Aorta (tissue), 5 donors: ENCODE measurements at regions not wholly inside any gene's neighbourhood (a gene's known extent, or its start where the extent isn't known, plus 50 kb on each side); places are given as distances from the start of the nearest gene placed in this dataset.
A peak's percentile ranks its signal among the peaks of the same experiment; 100 is the strongest.
"Not testable (repeated sequence)": the region's sequence is repeated elsewhere in the genome, so short reads cannot be mapped to it uniquely, and the experiment has no call there.

ENCODE experiments used
- ATAC-seq: fragments of 200-7000 bp; cut with Tn5 transposase; one replicate; pipeline ENCODE4 v1.9.1; 2022; ENCODE audit warnings: moderate library complexity; ENCODE audit not compliant: low FRiP score
- DNase-seq, 2 donors: peaks; one replicate each; pipeline ENCODE4 v3.0.0-alpha.2; 2020
- H3K27ac ChIP-seq, 2 donors: one replicate each; pipeline ENCODE4 v1.5.1; 2013; ENCODE audit warnings: low read length in 2 of 2, mild to moderate bottlenecking in 2 of 2, moderate library complexity in 2 of 2, control low read depth in 1 of 2, inconsistent platforms in 1 of 2, low read depth in 1 of 2
- H3K27me3 ChIP-seq, 2 donors: one replicate each; pipeline ENCODE4 v1.6.1; 2013; ENCODE audit warnings: control low read depth in 1 of 2, low read length in 1 of 2, mild to moderate bottlenecking in 1 of 2, moderate library complexity in 1 of 2; ENCODE audit not compliant: insufficient read depth in 2 of 2, control insufficient read depth in 1 of 2
- H3K36me3 ChIP-seq, 2 donors: one replicate each; pipeline ENCODE4 v1.6.1; 2013; ENCODE audit warnings: control low read depth in 1 of 2, low read length in 1 of 2, mild to moderate bottlenecking in 1 of 2; ENCODE audit not compliant: insufficient read depth in 2 of 2, control insufficient read depth in 1 of 2
- H3K4me1 ChIP-seq, 2 donors: one replicate each; pipeline ENCODE4 v1.6.1; 2013; ENCODE audit warnings: low read length in 2 of 2, control low read depth in 1 of 2, mild to moderate bottlenecking in 1 of 2, moderate library complexity in 1 of 2; ENCODE audit not compliant: insufficient read depth in 2 of 2, control insufficient read depth in 1 of 2
- H3K4me3 ChIP-seq, 2 donors: one replicate each; pipeline ENCODE4 v1.5.1; 2013; ENCODE audit warnings: low read length in 2 of 2, control low read depth in 1 of 2, mild to moderate bottlenecking in 1 of 2
- H3K9me3 ChIP-seq: one replicate; pipeline ENCODE4 v1.6.1; 2013; ENCODE audit warnings: mild to moderate bottlenecking, low read length; ENCODE audit not compliant: control insufficient read depth
- WGBS, 2 donors: extraction: QIAGEN DNeasy Blood & Tissue Kit; methylation state at CpG; one replicate each; pipeline ENCODE4 v1.1.7; 2013; 5-methylcytosine and 5-hydroxymethylcytosine counted together
- intact Hi-C, 2 donors: fragments of 100-400 bp; cut with DNase I; formaldehyde crosslinking; loops; one replicate each; pipeline versions ENCODE4 v1.14.2 to v1.15.0; 2022
- donor health status: healthy with polysubstance abuse.
- donor health status: Bipolar disorder and iron deficiency.
- donor health status: DM: no; HTN: no; CAD: no.
- donor health status: DM: no; HTN: no; CAD: no.
- donor health status: DM: yes; HTN: yes; CAD: no.

DNA sequence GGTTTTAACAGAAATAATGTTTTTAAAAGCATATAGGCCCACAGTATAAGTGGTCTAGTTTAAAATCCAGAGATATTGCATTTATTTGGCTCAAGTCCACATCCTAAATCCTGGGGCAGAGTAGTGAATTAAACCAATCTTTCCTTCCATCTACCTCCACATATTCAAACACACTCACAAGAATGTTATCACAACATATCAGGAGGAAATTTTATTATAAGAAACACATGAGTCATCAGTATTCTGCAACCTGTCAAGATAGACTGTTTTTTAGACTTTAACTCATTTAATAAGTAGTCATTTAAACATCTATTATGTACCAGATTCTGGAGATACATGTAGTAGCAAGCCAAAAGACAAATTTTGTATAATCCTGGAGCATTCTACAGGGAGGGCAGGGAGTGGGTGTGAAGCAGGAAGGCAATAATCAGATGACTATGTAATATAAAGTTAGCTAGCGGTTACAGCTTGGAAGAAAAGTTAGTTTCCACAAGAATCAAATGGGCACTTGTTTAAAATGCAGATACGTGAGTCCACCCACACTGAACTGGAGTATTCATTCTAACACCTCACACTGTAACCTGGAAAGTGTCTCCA, 187.3 kb upstream of the PIK3R1 start:
- H3K27me3 ChIP-seq = no peaks in the 10 kb centered on the region
- 11 to 21% methylated on average over 2 of the region's 2 CpGs for WGBS, 2 donors
- H3K4me3 ChIP-seq = no peak overlapping the region
- no peaks in the 10 kb centered on the region for H3K36me3 ChIP-seq
- H3K4me1 ChIP-seq = peaks cover 7 to 8% of the 10 kb centered on the region in 2 donors
- intact Hi-C loops = loop anchor here in 1 of 2 donors (5.0 kb wide), 1 partner anchor 86 kb away; no protein-coding TSS in a partner anchor
- ATAC-seq (no peak), DNase-seq (no peak)
- no peaks in the 10 kb centered on the region for H3K9me3 ChIP-seq
- peak overlapping the region; percentile 40 to 67 for H3K27ac ChIP-seq

DNA sequence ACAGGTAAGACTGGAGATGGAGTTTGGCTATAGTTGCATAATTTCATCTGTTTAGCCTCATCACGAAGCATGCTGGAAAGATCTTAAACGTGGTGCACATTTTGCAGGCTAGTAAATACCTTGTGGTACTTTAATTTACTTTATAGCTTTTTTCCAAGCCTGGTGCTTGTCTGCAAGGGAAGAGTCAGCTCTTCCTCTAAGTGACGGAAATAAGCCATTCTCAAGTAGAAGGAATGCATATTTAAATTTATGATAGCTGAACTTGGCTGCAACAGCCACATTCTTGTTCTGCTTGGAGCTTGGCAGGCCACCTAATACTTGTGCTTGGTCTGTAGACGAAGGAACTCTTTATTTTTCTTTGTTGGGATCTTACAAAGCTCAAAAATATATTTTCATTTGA, 188.0 kb upstream of the PIK3R1 start:
- no peaks in the 10 kb centered on the region for H3K36me3 ChIP-seq
- H3K4me3 ChIP-seq = no peak overlapping the region
- no peaks in the 10 kb centered on the region for H3K9me3 ChIP-seq
- intact Hi-C loops = loop anchor here in 1 of 2 donors (5.0 kb wide), 1 partner anchor 85 kb away; no protein-coding TSS in a partner anchor
- H3K27ac ChIP-seq = peak overlapping the region in 1 of 2 donors; percentile 67
- ATAC-seq = peak; percentile 75
- peaks cover 5 to 8% of the 10 kb centered on the region in 2 donors for H3K4me1 ChIP-seq
- H3K27me3 ChIP-seq = no peaks in the 10 kb centered on the region
- DNase-seq = peak in 1 of 2 donors; percentile 54
- WGBS, 2 donors = 2 to 4% methylated on average over 4 of the region's 4 CpGs

DNA sequence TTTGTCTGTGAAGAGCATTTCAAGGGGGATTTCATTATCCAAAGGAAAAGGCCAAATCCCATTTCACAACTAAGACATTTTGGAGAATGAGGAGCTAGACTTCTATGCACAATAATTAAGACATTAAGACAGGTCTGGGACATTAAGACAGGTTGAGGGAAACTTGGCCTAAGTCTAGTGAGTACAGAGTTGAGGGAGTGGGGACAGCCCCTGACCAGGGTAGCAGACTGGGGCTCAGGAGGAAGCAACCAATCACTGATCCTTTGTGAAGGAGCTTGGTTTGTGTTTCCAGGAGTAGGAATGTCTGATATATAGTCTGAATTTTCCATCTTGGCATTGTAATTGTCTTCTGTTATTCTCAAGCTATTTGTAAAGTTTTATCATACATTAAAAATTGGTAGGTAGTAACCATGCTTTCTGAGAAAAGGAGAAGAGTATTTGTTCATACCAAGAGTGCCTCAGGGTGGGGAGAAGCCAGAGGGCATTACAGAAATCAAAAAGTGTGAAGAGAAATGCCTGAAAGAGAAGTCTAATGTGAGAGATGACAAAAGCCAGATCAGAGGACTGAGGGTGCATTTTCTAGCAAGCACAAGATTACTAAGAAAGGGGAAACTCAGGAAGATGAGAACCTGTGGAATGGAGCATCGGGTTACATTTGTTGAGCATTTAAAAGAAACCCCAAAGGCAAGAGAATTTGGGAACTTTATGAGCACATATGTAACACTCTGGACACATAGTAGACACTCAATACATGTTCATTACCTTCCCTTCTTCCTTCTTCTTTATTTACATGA, 189.3 kb upstream of the PIK3R1 start:
- intact Hi-C loops = loop anchor here in 1 of 2 donors (5.0 kb wide), 1 partner anchor 84 kb away; no protein-coding TSS in a partner anchor
- WGBS, 2 donors = 89 to 100% methylated on average over 1 of the region's 1 CpG

DNA sequence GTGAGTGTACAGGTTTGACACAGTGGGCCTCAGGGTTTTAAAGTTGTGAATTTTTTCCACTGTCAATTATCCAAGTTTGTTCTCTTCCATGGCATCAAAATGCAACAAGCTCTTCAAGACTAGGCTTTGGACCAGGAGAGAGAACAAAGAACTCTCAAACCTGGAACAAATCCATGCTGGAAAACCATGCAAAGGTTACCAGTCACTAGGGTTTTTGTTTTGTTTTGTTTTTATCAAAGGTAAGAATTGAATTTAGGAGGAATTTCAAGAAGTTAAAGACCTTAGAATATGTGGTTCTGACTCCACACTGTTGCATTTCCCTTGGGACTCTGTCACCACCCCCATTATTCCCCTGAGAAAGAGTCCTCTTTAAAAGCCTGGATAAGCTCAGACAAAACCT, 191.1 kb upstream of the PIK3R1 start:
- H3K36me3 ChIP-seq = no peaks in the 10 kb centered on the region
- H3K27ac ChIP-seq = peak overlapping the region in 1 of 2 donors; percentile 30
- no peak overlapping the region for H3K4me3 ChIP-seq
- no peak for ATAC-seq
- H3K9me3 ChIP-seq = no peaks in the 10 kb centered on the region
- peaks cover 5 to 8% of the 10 kb centered on the region in 2 donors for H3K4me1 ChIP-seq
- DNase-seq = no peak
- intact Hi-C loops = no loop called here
- H3K27me3 ChIP-seq = no peaks in the 10 kb centered on the region

More for the DNA sequence above, 189.3 kb upstream of the PIK3R1 start:
- Histone ChIP-seq H3K27me3 (no peaks in the 10 kb centered on the region), H3K36me3 (no peaks in the 10 kb centered on the region), H3K27ac (peak overlapping the region; percentile 67 to 84), H3K4me3 (no peak overlapping the region), H3K4me1 (peaks cover 5 to 8% of the 10 kb centered on the region in 2 donors), H3K9me3 (no peaks in the 10 kb centered on the region)
- DNase-seq (no peak), ATAC-seq (no peak)

DNA sequence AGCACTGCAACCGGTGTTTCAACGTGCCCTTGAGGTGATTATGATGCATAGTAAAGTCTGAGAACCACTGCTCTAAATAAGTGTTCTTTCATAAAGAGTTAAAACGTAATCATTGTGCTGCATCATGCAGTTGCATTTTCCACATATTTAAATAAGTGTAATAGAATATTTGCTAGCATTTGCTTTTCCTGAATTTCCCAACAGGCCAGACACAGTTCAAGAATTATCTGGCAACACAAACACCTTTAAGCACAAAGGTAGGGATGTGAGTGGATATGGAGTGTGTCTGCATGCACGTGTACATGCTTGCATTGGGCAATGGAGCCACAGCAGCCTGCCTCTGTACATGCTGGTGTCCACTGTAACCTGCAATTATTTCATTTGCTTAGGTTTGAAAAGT, 193.6 kb upstream of the PIK3R1 start:
- intact Hi-C loops = no loop called here
- no peak overlapping the region for H3K27ac ChIP-seq
- ATAC-seq (no peak), DNase-seq (no peak)
- H3K27me3 ChIP-seq = no peaks in the 10 kb centered on the region
- peaks cover 2 to 3% of the 10 kb centered on the region in 2 donors for H3K4me1 ChIP-seq
- no peaks in the 10 kb centered on the region for H3K9me3 ChIP-seq
- 89 to 92% methylated on average over 4 of the region's 4 CpGs for WGBS, 2 donors
- H3K36me3 ChIP-seq = no peaks in the 10 kb centered on the region
- H3K4me3 ChIP-seq = no peak overlapping the region

DNA sequence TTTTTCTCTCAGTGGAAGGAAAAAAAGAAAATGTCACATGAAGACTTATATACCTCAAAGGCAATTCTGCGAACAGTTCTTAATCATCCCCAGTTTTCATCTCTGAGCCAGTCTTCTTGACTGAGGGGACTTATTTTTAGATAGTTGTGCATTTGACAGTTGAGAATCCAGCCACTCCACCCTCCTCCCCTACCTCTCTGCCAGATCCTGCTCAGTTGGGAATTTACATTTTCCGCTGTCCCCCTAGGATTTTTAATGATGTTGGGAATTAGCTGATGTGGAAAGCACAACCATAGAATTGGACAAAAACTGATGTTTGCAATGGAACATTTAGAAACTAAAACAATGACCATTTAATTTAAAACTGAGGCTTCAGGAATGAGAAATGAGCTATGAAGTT, 194.3 kb upstream of the PIK3R1 start:
- intact Hi-C loops = no loop called here
- Histone ChIP-seq H3K9me3 (no peaks in the 10 kb centered on the region), H3K4me3 (no peak overlapping the region), H3K27ac (no peak overlapping the region), H3K36me3 (no peaks in the 10 kb centered on the region), H3K4me1 (peaks cover 0 to 2% of the 10 kb centered on the region in 2 donors), H3K27me3 (no peaks in the 10 kb centered on the region)
- no peak for ATAC-seq
- 66 to 71% methylated on average over 2 of the region's 2 CpGs for WGBS, 2 donors
- no peak for DNase-seq

DNA sequence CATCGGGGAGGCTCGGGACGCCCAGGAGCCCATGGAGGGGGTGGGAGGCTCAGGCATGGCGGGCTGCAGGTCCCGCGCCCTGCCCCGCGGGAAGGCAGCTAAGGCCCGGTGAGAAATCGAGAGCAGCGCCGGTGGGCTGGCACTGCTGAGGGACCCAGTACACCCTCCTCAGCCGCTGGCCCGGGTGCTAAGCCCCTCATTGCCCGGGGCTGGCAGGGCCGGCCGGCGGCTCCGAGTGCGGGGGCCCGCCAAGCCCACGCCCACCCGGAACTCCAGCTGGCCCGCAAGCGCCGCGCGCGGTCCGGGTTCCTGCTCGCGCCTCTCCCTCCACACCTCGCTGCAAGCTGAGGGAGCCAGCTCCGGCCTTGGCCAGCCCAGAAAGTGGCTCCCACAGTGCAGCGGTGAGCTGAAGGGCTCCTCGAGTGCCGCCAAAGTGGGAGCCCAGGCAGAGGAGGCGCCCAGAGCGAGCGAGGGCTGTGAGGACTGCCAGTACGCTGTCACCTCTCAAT, 195.0 kb upstream of the PIK3R1 start:
- ATAC-seq, H3K9me3 ChIP-seq, intact Hi-C loops, H3K4me3 ChIP-seq, H3K4me1 ChIP-seq, H3K36me3 ChIP-seq, H3K27ac ChIP-seq, DNase-seq, H3K27me3 ChIP-seq: not testable (repeated sequence)
- 87 to 88% methylated on average over 38 to 41 of the region's 41 CpGs for WGBS, 2 donors

DNA sequence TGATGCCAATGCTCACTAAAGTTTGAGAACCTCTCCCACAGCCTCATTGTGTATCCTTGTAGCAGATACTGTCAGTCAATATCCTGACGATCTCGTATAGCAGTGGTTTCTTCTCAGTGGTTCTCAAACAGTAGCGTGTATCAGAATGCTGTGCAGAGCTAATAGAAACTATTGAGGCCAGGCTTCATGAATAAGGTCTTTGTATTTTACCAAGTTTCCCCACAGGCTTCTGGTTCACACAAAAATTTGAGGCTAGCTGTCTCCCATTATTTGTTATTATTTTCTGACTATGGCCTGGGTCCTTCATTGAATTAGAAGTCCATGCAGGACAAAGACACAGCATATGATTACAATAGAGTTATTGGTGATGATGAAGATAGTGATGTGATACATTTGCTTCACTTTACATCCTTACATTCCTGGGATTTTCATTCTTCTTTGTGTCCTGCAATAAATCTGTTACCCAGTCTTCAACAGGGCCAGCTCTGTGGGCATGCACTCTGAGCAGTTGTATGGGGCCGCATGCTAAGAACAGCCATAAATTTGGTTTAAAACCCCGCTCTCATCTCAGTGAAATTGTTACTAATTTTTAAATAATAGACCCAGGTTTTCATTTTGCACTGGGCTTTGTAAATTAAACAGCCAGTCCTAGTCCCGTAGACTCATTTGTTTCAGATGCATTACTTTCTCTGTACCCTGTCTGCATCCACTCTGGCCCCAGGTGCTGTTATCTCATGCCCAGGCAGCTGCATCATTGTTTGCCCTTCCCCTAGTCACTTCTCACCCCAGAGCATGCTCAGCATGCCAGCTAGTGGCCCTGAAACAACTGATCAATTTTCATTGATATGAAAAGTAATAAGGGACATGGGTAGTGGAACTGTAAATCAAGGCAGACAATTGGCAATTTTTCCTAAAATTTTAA, 199.9 kb upstream of the PIK3R1 start:
- Histone ChIP-seq H3K4me3 (no peak overlapping the region), H3K36me3 (no peaks in the 10 kb centered on the region), H3K4me1 (no peaks in the 10 kb centered on the region), H3K9me3 (no peaks in the 10 kb centered on the region), H3K27ac (no peak overlapping the region), H3K27me3 (no peaks in the 10 kb centered on the region)
- no peak for DNase-seq
- intact Hi-C loops = no loop called here
- WGBS, 2 donors = 83 to 85% methylated on average over 6 of the region's 6 CpGs
- ATAC-seq = no peak
